ENCODE measurements at regions not wholly inside any gene's neighbourhood (a gene's known extent, or its start where the extent isn't known, plus 50 kb on each side); places are given as distances from the start of the nearest gene placed in this dataset.

- no peak overlapping the region for H3K4me2 ChIP-seq (ENCODE audit: low read depth, low read length, poor library complexity, severe bottlenecking)
- no peaks in the 10 kb centered on the region; the same call in 1 of the 2 replicates for H3K9me3 ChIP-seq (ENCODE audit: insufficient read depth, low read length)
- H3K9me2 ChIP-seq (replicated peaks; ENCODE audit: insufficient read depth, low read length): no peaks in the 10 kb centered on the region
- H3K27me3 ChIP-seq (ENCODE audit: low read length): no peaks in the 10 kb centered on the region
- H3K36me3 ChIP-seq (ENCODE audit: low read length): peaks cover 2% of the 10 kb centered on the region; the same call in 1 of the 2 replicates
- H3F3A ChIP-seq (ENCODE audit: insufficient read depth): peaks cover 43% of the 10 kb centered on the region
- no peak overlapping the region for H3K27ac ChIP-seq (ENCODE audit: low read depth, low read length)
- peaks cover 24% of the 10 kb centered on the region for H4K20me1 ChIP-seq (ENCODE audit: low read depth, low read length)
- H3K79me2 ChIP-seq (ENCODE audit: insufficient read depth, low read length): peaks cover 99% of the 10 kb centered on the region
- TF ChIP-seq EZH2phosphoT487 (conservative IDR thresholded peaks at IDR 0.05; ENCODE audit: low read length) (no peak), CTCF (IDR thresholded peaks at IDR 0.05; ENCODE audit: insufficient read depth, low read length, poor library complexity, severe bottlenecking) (no peak)
- no peak overlapping the region for H3K4me3 ChIP-seq (ENCODE audit: insufficient read depth, low read length, poor library complexity, severe bottlenecking)
- H3K9ac ChIP-seq (ENCODE audit: low read length): no peak overlapping the region
- H2AFZ ChIP-seq (ENCODE audit: low read depth, low read length, severe bottlenecking): no peak overlapping the region
These were observed 89.2 kb downstream of the KCNRG start for GRCh38 chr13:50104493-50104892.

- peak overlapping the region; percentile 54 for H3K4me2 ChIP-seq (ENCODE audit: low read depth, low read length, poor library complexity, severe bottlenecking)
- peaks cover 99% of the 10 kb centered on the region for H3K79me2 ChIP-seq (ENCODE audit: insufficient read depth, low read length)
- no peaks in the 10 kb centered on the region for H3K9me2 ChIP-seq (replicated peaks; ENCODE audit: insufficient read depth, low read length)
- H3K4me3 ChIP-seq (ENCODE audit: insufficient read depth, low read length, poor library complexity, severe bottlenecking): no peak overlapping the region
- peaks cover 48% of the 10 kb centered on the region for H3F3A ChIP-seq (ENCODE audit: insufficient read depth)
- H3K36me3 ChIP-seq (ENCODE audit: low read length): no peaks in the 10 kb centered on the region; the same call in 1 of the 2 replicates
- no peak overlapping the region for H3K9ac ChIP-seq (ENCODE audit: low read length)
- TF ChIP-seq EZH2phosphoT487 (conservative IDR thresholded peaks at IDR 0.05; ENCODE audit: low read length) (no peak), CTCF (IDR thresholded peaks at IDR 0.05; ENCODE audit: insufficient read depth, low read length, poor library complexity, severe bottlenecking) (no peak)
- H4K20me1 ChIP-seq (ENCODE audit: low read depth, low read length): peaks cover 24% of the 10 kb centered on the region
- H3K27me3 ChIP-seq (ENCODE audit: low read length): no peaks in the 10 kb centered on the region
- peak overlapping the region; percentile 72 for H3K27ac ChIP-seq (ENCODE audit: low read depth, low read length)
- no peak overlapping the region for H2AFZ ChIP-seq (ENCODE audit: low read depth, low read length, severe bottlenecking)
- no peaks in the 10 kb centered on the region for H3K9me3 ChIP-seq (ENCODE audit: insufficient read depth, low read length)
These were observed 91.3 kb downstream of the KCNRG start for GRCh38 chr13:50106559-50106958.

GRCh38 chr13:50107205-50107604, 92.0 kb downstream of the KCNRG start:
- Histone ChIP-seq H3K27me3 (ENCODE audit: low read length) (no peaks in the 10 kb centered on the region), H3K9me2 (replicated peaks; ENCODE audit: insufficient read depth, low read length) (no peaks in the 10 kb centered on the region), H4K20me1 (ENCODE audit: low read depth, low read length) (peaks cover 29% of the 10 kb centered on the region), H3K4me3 (ENCODE audit: insufficient read depth, low read length, poor library complexity, severe bottlenecking) (no peak overlapping the region), H3K9me3 (ENCODE audit: insufficient read depth, low read length) (no peaks in the 10 kb centered on the region), H3F3A (ENCODE audit: insufficient read depth) (peaks cover 53% of the 10 kb centered on the region), H3K36me3 (ENCODE audit: low read length) (no peaks in the 10 kb centered on the region; the same call in 1 of the 2 replicates), H3K4me2 (ENCODE audit: low read depth, low read length, poor library complexity, severe bottlenecking) (peak overlapping the region; percentile 54), H3K9ac (ENCODE audit: low read length) (no peak overlapping the region), H2AFZ (ENCODE audit: low read depth, low read length, severe bottlenecking) (no peak overlapping the region), H3K79me2 (ENCODE audit: insufficient read depth, low read length) (peaks cover 99% of the 10 kb centered on the region), H3K27ac (ENCODE audit: low read depth, low read length) (peak overlapping the region; percentile 72)
- TF ChIP-seq CTCF (IDR thresholded peaks at IDR 0.05; ENCODE audit: insufficient read depth, low read length, poor library complexity, severe bottlenecking): no peak

Data from SU-DHL-6 (cell line).